SKM-1 treated with dmso at 0.1 percent for 144 hours (cell line): ENCODE measurements at regions not wholly inside any gene's neighbourhood (a gene's known extent, or its start where the extent isn't known, plus 50 kb on each side); places are given as distances from the start of the nearest gene placed in this dataset.

Experiments
- DNase-seq: peaks from one replicate; lab custom pipeline; 2025; ENCODE audit not compliant: unreplicated experiment; lab: John Stamatoyannopoulos, UW

GRCh38 chr12:130016986-130017385, 113.2 kb upstream of the TMEM132D start:
- DNase-seq = no peak

DNA sequence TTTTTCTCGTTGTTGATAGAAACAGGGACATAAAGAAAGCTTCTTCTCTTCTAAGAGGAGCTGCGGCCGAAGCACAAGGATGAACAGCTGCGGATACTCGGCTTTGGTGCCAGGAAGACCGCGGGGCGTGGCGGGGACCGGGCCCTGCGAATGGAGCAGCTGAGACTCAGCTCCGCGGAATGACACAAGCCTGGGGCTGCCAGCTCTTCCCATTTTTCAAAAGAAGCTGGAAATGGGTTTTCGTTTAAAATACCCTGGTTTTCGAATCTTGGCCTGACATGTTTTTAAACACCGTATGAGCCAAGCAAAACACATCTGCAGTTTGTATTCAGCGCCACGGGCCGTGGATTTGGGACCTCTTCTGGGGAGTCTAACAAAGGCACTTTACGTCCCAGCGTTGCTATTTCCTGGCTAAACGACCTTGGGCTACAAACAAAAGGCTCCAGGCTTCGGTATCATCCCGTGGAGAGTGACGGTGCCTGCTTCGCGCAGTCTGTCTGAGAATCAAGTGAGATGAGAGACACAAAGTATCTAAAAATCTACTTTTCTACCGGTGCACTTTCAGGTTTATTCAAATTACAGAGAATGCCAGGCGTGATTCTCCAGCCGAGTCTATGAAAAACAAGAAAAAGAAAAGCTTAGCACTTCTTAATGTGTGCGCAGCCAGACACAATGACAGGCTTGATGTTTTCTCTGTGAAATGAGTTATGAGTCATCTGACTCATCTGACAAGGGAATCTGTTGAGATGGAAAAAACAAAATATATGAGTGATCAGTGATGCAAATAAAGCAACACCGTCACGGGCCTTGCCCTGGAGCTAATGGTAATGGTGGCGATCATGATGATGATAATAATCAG, 114.0 kb upstream of the TMEM132D start:
- no peak for DNase-seq

GRCh38 chr12:130018614-130019013, 114.8 kb upstream of the TMEM132D start:
- no peak for DNase-seq

GRCh38 chr12:130026608-130027176, 122.9 kb upstream of the TMEM132D start:
- DNase-seq = no peak

DNA sequence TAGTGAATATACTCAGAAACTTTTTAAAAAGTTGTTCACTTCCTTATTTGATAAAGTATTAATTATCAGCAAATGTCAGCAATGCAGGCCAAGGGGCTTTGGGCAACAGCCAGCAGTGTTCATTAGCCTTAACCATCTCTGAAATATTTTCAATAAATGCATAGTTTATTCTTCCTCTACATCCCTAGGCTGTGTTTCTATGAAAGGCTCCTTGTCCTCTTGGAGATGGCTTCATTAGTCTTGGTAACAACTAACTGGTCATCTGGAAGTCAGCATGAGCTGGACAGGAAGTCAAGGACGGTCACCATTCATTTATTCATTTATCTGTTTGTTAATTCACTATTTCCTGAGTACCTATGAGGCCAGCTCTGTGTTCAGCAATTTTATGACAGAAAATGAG, 124.0 kb upstream of the TMEM132D start:
- no peak for DNase-seq

- no peak for DNase-seq
Observed at GRCh38 chr12:130029151-130029550, 125.3 kb upstream of the TMEM132D start.

- DNase-seq = no peak
Observed at GRCh38 chr12:130031041-130031440, 127.2 kb upstream of the TMEM132D start.

DNA sequence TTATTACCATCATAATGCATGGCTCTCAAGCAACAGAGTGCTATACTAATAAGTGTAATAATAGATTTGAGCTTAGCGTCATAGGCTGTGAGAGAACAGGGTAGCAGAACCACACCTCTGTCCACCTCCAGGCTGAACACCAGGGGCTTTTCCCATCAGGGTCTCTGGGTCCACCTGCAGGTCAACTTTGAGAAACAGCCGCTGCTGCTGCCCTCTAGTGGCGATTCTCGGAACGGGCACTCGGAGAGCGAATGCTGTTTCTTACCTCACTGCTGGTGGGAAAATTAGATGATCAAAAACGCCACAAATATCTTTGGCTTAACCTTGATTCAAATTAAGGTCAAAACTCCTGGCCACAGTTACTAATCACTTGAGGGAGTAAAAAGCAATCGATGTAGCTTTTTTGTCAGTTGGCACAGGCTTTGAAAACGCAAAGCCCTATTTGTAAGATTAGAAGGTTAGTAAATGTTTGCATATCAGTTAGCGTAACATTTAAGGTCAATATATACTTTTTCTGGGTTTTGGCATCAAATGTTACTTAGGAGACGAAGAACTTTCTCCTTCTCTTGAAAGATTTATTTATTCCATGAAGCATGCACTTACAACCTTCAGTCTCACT, 127.9 kb upstream of the TMEM132D start:
- DNase-seq = no peak

- DNase-seq = no peak
Observed at GRCh38 chr12:130041983-130042812, 120.1 kb upstream of the FZD10 start.

GRCh38 chr12:130043685-130044406, 118.4 kb upstream of the FZD10 start:
- DNase-seq = no peak

GRCh38 chr12:130044991-130045621, 117.2 kb upstream of the FZD10 start:
- DNase-seq = no peak

- DNase-seq = no peak
Observed at GRCh38 chr12:130049666-130050065, 112.6 kb upstream of the FZD10 start.

- DNase-seq = no peak
Observed at GRCh38 chr12:130051900-130052299, 110.4 kb upstream of the FZD10 start.

DNA sequence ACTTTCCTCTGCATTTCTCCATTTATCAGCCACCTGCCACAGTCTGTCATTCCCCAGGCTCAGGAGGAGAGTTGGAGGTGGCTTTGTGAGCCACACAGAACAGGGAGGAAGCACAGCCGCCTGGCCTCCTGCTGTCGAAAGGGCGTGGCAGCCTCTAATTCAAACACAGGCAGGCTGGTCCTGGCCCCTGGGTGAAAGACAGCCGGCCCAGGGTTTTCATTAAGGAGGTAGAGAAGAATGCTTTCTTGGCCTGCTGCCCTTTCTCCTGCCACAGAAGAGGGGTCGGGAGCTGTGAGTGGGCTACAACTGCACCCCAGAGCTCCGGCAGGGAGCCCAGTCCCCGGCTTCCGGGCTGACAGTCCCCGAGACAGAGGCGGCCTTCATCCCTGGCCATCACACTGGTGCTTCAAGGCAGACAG, 108.6 kb upstream of the FZD10 start:
- DNase-seq = no peak

DNA sequence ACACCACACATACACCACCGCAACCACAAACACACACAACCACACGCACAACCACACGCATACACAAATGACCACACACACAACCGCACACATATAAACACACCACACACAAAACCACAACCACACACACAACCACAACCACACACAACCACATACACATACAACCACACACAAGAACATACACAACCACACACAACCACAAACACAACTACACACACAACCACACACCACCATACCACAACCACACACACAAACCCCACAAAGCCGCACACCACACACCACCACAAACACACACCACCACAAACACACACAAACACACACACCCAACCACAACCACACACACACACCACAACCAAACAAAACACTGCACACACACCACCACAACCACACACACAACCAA, 107.5 kb upstream of the FZD10 start:
- DNase-seq = no peak

DNA sequence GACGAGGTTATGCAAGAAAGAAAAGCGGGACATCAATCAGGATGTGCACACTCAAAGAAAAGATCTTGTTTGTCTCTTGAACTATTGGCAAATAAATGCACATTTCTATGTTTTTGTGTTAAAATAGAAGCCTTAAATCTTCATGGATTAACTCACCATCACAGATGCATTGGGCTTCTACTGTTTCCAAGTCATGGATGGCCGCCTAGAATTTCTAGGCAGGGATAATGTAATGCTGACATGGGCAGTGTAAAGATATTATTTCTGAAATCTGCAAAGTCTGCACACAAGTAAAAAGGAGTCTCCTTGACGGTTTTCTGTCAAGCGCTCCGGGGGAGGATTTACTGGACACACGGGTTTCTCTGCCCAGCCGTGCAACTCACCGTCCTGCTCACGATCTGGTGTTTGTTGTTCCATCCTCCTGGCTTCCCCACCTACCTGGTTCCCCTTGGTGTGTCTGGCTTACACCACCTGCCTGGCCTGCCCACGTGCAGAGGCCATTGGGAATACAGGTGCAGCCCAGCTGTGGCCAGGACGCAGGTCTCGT, 103.3 kb upstream of the FZD10 start:
- DNase-seq = no peak

DNA sequence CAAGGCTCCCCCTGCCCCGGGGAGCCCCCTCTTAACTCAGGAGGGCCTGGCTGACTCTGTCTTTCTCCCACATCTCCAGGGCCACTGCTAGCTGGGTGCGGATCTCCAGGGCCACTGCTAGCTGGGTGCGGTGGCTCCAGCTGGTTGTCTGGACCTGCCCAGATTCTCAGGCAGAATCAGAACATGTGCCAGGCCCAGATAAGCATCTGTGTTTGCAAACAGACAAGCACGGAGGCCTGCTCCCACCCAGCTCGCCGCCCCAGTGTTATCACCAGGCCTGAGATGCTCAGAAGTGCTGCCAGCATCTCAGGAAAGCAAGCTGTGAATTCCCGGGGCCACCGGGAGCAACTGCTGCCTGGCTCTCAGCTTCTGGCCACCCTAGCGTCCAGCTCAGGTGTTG, 98.4 kb upstream of the FZD10 start:
- DNase-seq = no peak

GRCh38 chr12:130064999-130065398, 97.3 kb upstream of the FZD10 start:
- no peak for DNase-seq

GRCh38 chr12:130066742-130067141, 95.5 kb upstream of the FZD10 start:
- DNase-seq = no peak

DNA sequence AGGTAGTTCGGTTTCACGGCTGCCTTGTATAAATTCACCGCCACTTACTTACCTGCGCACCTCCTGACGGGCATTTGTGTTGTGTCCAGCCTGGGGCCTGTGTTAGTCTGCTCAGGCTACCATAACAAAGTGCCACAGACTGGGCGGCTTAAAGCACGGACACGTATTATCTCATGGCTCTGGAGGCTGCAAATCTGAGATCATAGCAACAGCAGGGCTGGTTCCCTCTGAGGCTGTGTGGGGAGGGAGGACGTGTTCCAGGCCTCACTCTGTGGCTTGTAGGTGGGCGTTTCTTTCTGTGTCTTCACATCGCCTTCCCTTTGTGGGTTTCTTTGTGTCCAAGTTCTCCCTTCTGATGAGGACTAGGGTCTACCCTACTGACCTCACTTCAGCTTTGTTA, 93.5 kb upstream of the FZD10 start:
- DNase-seq = no peak
